ENCODE measurements at regions not wholly inside any gene's neighbourhood (a gene's known extent, or its start where the extent isn't known, plus 50 kb on each side); places are given as distances from the start of the nearest gene placed in this dataset.

GRCh38 chr6:80679992-80680391 is 573.5 kb downstream of the BCKDHB start:
- no peak for TF ChIP-seq CTCF (IDR thresholded peaks at IDR 0.05; ENCODE audit: insufficient read depth, low read depth, low read length, missing control alignments)
- DNase-seq (ENCODE audit: low read depth), result no peak
- H3K4me3 ChIP-seq (ENCODE audit: low read depth, low read length), result no peak overlapping the region

- TF ChIP-seq CTCF (IDR thresholded peaks at IDR 0.05; ENCODE audit: insufficient read depth, low read depth, low read length, missing control alignments), result no peak
- H3K4me3 ChIP-seq (ENCODE audit: low read depth, low read length), result no peak overlapping the region
- DNase-seq (ENCODE audit: low read depth), result no peak
Observed at GRCh38 chr6:80676386-80676785, 569.9 kb downstream of the BCKDHB start.

- DNase-seq (ENCODE audit: low read depth), result no peak
- no peak overlapping the region for H3K4me3 ChIP-seq (ENCODE audit: low read depth, low read length)
- no peak for TF ChIP-seq CTCF (IDR thresholded peaks at IDR 0.05; ENCODE audit: insufficient read depth, low read depth, low read length, missing control alignments)
Observed at GRCh38 chr6:80674669-80675068, 568.2 kb downstream of the BCKDHB start.

- no peak overlapping the region for H3K4me3 ChIP-seq (ENCODE audit: low read depth, low read length)
- TF ChIP-seq CTCF (IDR thresholded peaks at IDR 0.05; ENCODE audit: insufficient read depth, low read depth, low read length, missing control alignments), result no peak
- DNase-seq (ENCODE audit: low read depth), result no peak
Observed at GRCh38 chr6:80673367-80673766, 566.9 kb downstream of the BCKDHB start.

- DNase-seq (ENCODE audit: low read depth), result no peak
- H3K4me3 ChIP-seq (ENCODE audit: low read depth, low read length), result no peak overlapping the region
- TF ChIP-seq CTCF (IDR thresholded peaks at IDR 0.05; ENCODE audit: insufficient read depth, low read depth, low read length, missing control alignments), result no peak
Observed at GRCh38 chr6:80667006-80667405, 560.5 kb downstream of the BCKDHB start.

- no peak for DNase-seq (ENCODE audit: low read depth)
- H3K4me3 ChIP-seq (ENCODE audit: low read depth, low read length), result no peak overlapping the region
- TF ChIP-seq CTCF (IDR thresholded peaks at IDR 0.05; ENCODE audit: insufficient read depth, low read depth, low read length, missing control alignments), result no peak
Observed at GRCh38 chr6:80658926-80659325, 552.5 kb downstream of the BCKDHB start.

GRCh38 chr6:80647156-80647555 is 540.7 kb downstream of the BCKDHB start:
- TF ChIP-seq CTCF (IDR thresholded peaks at IDR 0.05; ENCODE audit: insufficient read depth, low read depth, low read length, missing control alignments), result no peak
- DNase-seq (ENCODE audit: low read depth), result no peak
- no peak overlapping the region for H3K4me3 ChIP-seq (ENCODE audit: low read depth, low read length)
